Testis (tissue), 2 donors: ENCODE measurements at regions not wholly inside any gene's neighbourhood (a gene's known extent, or its start where the extent isn't known, plus 50 kb on each side); places are given as distances from the start of the nearest gene placed in this dataset.

Experiments used
- POLR2A ChIP-seq: fragments of 450-650 bp; IDR thresholded peaks from one replicate; pipeline ENCODE4 v1.6.1; 2017; ENCODE audit warnings: antibody characterized with exemption, mild to moderate bottlenecking, moderate library complexity
- TF ChIP-seq, protein P1 (sequence below), 3 experiments: fragments of 450-650 bp in 2 of 3; fragments of 200-600 bp in 1 of 3; sonication (generic) in 1 of 3; IDR thresholded peaks; one replicate each; pipeline ENCODE4 v1.5.1; 2016 to 2019; ENCODE audit warnings: antibody characterized with exemption in 3 of 3, mild to moderate bottlenecking in 2 of 3, moderate library complexity in 1 of 3

DNA sequence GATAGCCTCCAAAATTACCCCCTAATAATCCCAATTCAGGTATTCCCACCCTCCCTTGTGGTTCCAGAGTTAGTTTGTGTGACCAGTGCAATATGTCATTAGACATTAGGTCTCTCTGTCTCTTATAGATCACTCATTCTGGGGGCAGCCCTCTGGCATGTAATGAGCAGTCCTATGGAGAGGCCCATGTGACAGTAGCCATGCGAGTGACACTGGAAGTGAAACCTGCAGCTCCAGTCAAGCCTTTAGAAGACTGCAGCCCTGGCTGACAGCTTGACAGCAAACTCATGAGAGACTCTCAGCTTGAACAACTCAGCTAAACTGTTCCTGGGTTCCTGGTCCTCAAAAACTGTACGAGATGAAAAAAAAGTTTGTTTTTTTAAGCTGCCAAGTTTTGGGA, 54.0 kb upstream of the HSPB3 start:
- no peak for TF ChIP-seq POLR2A
- TF ChIP-seq, protein P1, sequence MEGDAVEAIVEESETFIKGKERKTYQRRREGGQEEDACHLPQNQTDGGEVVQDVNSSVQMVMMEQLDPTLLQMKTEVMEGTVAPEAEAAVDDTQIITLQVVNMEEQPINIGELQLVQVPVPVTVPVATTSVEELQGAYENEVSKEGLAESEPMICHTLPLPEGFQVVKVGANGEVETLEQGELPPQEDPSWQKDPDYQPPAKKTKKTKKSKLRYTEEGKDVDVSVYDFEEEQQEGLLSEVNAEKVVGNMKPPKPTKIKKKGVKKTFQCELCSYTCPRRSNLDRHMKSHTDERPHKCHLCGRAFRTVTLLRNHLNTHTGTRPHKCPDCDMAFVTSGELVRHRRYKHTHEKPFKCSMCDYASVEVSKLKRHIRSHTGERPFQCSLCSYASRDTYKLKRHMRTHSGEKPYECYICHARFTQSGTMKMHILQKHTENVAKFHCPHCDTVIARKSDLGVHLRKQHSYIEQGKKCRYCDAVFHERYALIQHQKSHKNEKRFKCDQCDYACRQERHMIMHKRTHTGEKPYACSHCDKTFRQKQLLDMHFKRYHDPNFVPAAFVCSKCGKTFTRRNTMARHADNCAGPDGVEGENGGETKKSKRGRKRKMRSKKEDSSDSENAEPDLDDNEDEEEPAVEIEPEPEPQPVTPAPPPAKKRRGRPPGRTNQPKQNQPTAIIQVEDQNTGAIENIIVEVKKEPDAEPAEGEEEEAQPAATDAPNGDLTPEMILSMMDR (IDR thresholded peaks at IDR 0.05), result no peak
